GM12873 (cell line): ENCODE measurements at regions not wholly inside any gene's neighbourhood (a gene's known extent, or its start where the extent isn't known, plus 50 kb on each side); places are given as distances from the start of the nearest gene placed in this dataset.

Source experiments
- TF ChIP-seq, protein P1 (sequence below): IDR thresholded peaks from 2 replicates; pipeline ENCODE4 v1.5.1; 2012; ENCODE audit warnings: low read depth, mild to moderate bottlenecking, moderate library complexity, low read length, control low read depth; ENCODE audit not compliant: insufficient read depth; ENCODE audit errors: missing control alignments

DNA sequence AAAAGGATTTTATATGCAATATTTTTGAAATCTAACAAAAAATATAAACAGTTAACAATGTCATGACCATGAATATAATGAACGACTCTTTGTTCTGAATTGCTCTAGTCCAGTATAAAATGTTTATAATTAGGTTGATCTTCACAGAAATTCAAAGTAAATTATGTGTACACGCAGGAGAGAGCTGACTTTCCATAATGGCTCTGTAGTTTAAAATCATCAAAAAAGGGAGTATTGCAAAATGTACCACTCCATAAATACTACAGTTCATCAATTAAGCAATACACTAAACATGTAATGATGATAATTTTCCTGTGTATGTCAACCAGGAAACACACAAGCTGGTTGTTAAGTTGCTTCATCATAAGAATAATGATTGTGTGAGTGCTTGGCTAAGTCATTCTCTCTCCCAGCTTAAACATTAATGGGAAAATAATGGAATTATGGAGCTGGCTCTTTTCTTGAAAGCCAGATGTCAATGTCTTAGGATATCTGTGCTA, 189.5 kb upstream of the PLEKHG7 start:
- TF ChIP-seq, protein P1, sequence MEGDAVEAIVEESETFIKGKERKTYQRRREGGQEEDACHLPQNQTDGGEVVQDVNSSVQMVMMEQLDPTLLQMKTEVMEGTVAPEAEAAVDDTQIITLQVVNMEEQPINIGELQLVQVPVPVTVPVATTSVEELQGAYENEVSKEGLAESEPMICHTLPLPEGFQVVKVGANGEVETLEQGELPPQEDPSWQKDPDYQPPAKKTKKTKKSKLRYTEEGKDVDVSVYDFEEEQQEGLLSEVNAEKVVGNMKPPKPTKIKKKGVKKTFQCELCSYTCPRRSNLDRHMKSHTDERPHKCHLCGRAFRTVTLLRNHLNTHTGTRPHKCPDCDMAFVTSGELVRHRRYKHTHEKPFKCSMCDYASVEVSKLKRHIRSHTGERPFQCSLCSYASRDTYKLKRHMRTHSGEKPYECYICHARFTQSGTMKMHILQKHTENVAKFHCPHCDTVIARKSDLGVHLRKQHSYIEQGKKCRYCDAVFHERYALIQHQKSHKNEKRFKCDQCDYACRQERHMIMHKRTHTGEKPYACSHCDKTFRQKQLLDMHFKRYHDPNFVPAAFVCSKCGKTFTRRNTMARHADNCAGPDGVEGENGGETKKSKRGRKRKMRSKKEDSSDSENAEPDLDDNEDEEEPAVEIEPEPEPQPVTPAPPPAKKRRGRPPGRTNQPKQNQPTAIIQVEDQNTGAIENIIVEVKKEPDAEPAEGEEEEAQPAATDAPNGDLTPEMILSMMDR, result no peak

- TF ChIP-seq, protein P1, result no peak
Measured at GRCh38 chr12:92511786-92512185, 191.0 kb upstream of the PLEKHG7 start.

DNA sequence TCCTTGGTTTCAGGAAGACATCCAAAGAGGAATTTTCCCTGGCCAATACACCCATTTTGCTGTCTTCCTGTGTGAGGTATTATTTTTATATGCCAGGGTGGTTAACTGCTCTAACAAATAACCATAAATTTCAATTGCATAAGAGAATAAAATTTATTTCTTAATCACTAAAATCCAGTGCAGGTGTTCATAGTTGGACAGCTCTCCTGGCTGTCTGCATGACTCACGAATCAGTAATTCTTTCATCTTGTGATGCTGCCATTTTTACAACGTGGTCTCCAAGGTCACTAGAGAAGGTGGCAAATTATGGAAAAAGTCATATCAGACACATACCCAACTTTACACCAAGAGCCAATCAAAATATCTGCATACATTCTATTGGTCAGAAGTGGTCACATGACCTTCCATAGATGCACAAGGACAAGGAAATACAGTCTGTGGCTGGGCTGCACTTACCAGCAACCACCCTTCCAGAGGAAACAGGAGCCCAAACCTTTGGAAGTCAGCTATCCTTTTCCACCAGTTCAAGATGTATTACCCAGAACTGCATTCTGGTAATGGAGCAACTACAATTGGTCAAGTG, 193.5 kb upstream of the PLEKHG7 start:
- TF ChIP-seq, protein P1, result no peak

DNA sequence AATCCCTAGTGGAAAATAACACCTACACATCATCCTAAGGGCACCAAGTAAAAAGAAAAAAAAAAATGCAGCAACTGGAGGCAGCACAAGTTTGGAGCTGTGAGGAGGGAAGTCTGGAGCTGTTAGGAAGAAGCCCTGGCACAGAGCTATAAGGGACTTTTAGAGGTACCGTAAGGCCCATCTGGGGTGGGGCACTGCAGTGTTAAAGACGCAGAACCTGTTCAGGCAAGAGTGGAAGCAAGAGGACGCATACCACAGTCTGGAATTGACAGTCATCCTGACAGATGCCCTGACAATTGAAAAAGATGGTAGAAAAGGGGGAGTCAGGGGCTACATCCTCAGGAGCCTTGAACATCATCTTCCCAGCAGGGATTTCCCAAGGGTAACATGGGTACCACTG, 195.9 kb upstream of the PLEKHG7 start:
- TF ChIP-seq, protein P1, result no peak

DNA sequence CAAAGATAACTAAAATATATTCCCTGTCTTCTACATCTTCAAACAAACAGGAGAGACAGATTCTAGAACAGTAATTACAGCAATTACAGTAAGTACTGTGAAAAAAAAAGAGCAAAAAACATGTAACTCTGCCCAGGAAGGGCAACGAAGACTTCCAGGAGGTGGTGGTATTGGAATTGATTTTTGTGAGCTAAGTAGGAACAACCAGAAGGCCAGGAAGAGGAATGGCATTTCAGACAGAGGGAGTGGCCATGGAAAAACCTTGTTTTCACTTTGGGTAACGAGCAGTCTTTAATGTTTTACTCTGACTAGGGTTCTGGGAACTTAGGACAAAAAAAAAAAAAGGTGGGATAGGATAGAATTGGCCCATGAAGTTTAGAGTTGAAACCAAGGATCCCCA, 196.3 kb upstream of the PLEKHG7 start:
- TF ChIP-seq, protein P1, result no peak

DNA sequence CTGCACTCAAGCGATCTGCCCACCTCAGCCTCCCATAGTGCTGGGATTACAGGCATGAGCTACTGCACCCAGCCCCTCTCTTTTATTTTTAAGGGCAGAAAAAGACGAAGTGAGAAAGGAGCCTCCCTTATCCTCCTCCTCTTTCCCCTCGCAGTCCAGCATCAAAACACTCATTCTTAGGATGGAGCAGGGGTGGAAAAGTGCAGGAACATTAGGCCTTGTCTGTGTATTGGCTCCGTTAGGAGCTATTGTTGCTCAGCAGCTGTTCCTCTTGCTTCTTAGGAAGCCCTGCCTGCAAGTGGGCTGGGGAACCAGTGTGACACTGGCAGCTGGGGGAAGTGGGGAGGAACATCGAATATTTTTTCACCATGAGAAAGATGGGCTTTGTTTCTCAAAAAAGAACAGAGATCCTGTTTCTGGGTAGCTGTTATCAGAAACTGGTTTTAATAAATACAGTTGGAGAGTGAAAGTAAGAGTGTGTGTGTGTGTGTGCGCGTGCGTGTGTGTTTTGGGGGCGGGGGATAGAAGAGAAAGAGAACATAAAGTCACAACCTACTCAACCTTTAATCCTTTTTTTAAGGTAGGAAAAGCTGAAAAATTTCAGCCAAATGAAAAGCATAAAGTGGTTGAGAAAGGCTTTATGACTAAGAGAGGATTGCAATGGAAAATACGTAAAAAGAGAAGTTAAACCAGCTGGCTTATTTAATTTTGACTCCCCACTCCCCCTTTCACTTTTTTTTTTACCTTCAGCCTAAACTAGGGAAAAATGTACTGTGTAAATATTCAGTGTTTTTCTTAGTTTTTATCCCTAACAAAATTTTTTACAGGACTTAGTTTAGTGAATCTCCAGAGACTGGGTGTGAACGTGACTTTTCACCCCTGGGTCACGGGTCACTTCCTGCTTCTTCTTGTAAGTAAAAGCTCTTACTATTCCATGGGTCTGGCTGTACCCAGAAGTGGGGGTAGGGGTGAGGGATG, 197.2 kb upstream of the PLEKHG7 start:
- TF ChIP-seq, protein P1, result no peak

GRCh38 chr12:92504594-92504981, 198.2 kb upstream of the PLEKHG7 start:
- TF ChIP-seq, protein P1, result no peak
